ENCODE measurements at regions not wholly inside any gene's neighbourhood (a gene's known extent, or its start where the extent isn't known, plus 50 kb on each side); places are given as distances from the start of the nearest gene placed in this dataset.

GRCh38 chr1:60213253-60213652 lies 139.7 kb upstream of the C1orf87 start:
- TF ChIP-seq, protein P1, sequence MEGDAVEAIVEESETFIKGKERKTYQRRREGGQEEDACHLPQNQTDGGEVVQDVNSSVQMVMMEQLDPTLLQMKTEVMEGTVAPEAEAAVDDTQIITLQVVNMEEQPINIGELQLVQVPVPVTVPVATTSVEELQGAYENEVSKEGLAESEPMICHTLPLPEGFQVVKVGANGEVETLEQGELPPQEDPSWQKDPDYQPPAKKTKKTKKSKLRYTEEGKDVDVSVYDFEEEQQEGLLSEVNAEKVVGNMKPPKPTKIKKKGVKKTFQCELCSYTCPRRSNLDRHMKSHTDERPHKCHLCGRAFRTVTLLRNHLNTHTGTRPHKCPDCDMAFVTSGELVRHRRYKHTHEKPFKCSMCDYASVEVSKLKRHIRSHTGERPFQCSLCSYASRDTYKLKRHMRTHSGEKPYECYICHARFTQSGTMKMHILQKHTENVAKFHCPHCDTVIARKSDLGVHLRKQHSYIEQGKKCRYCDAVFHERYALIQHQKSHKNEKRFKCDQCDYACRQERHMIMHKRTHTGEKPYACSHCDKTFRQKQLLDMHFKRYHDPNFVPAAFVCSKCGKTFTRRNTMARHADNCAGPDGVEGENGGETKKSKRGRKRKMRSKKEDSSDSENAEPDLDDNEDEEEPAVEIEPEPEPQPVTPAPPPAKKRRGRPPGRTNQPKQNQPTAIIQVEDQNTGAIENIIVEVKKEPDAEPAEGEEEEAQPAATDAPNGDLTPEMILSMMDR (conservative IDR thresholded peaks at IDR 0.05): no peak
- H3K4me1 Mint-ChIP-seq (ENCODE audit: unreplicated experiment): no peaks in the 10 kb centered on the region
- no peak for DNase-seq (ENCODE audit: extremely low spot score, unreplicated experiment)
- H3K27me3 Mint-ChIP-seq: no peaks in the 10 kb centered on the region
- H3K36me3 Mint-ChIP-seq: no peaks in the 10 kb centered on the region
- H3K27ac Mint-ChIP-seq: no peak overlapping the region
- peaks cover 4% of the 10 kb centered on the region for H3K9me3 Mint-ChIP-seq
- H3K4me3 Mint-ChIP-seq: no peak overlapping the region

DNA sequence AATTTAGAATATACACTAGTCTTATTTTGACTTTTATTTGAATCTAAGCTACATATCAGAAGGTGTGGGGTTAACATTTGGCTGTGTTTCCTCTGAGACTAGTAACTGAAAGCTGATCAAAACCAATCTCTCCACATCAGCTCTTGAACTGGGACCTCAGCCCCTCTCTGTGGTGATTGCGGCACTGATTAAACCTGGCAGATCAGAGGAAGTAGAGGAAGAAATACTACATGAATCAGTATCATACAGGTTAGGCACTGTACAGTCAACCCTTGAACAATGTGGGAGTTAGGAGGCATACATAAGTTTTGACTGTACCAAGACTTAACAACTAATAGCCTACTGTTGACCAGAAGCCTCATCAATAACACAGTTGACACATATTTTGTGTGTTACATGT lies 122.5 kb upstream of the C1orf87 start:
- H3K9me3 Mint-ChIP-seq: no peaks in the 10 kb centered on the region
- no peak overlapping the region for H3K4me3 Mint-ChIP-seq
- H3K27me3 Mint-ChIP-seq: peaks cover 16% of the 10 kb centered on the region
- TF ChIP-seq, protein P1 (conservative IDR thresholded peaks at IDR 0.05): no peak
- H3K27ac Mint-ChIP-seq: no peak overlapping the region
- H3K4me1 Mint-ChIP-seq (ENCODE audit: unreplicated experiment): peaks cover 5% of the 10 kb centered on the region
- no peak for DNase-seq (ENCODE audit: extremely low spot score, unreplicated experiment)
- H3K36me3 Mint-ChIP-seq: no peaks in the 10 kb centered on the region

GRCh38 chr1:60185684-60186083 lies 112.1 kb upstream of the C1orf87 start:
- Mint-ChIP-seq H3K27me3 (no peaks in the 10 kb centered on the region), H3K4me1 (ENCODE audit: unreplicated experiment) (no peaks in the 10 kb centered on the region), H3K9me3 (peaks cover 6% of the 10 kb centered on the region)

GRCh38 chr1:60184521-60184920 lies 111.0 kb upstream of the C1orf87 start:
- Mint-ChIP-seq H3K36me3 (peaks cover 5% of the 10 kb centered on the region), H3K27ac (no peak overlapping the region), H3K9me3 (peaks cover 4% of the 10 kb centered on the region), H3K27me3 (no peaks in the 10 kb centered on the region), H3K4me3 (no peak overlapping the region), H3K4me1 (ENCODE audit: unreplicated experiment) (no peaks in the 10 kb centered on the region)
- DNase-seq (ENCODE audit: extremely low spot score, unreplicated experiment): no peak
- TF ChIP-seq, protein P1 (conservative IDR thresholded peaks at IDR 0.05): no peak

More at GRCh38 chr1:60185684-60186083, 112.1 kb upstream of the C1orf87 start:
- peaks cover 5% of the 10 kb centered on the region for H3K36me3 Mint-ChIP-seq
- TF ChIP-seq, protein P1 (conservative IDR thresholded peaks at IDR 0.05): no peak
- no peak overlapping the region for H3K4me3 Mint-ChIP-seq
- no peak for DNase-seq (ENCODE audit: extremely low spot score, unreplicated experiment)
- H3K27ac Mint-ChIP-seq: no peak overlapping the region

DNA sequence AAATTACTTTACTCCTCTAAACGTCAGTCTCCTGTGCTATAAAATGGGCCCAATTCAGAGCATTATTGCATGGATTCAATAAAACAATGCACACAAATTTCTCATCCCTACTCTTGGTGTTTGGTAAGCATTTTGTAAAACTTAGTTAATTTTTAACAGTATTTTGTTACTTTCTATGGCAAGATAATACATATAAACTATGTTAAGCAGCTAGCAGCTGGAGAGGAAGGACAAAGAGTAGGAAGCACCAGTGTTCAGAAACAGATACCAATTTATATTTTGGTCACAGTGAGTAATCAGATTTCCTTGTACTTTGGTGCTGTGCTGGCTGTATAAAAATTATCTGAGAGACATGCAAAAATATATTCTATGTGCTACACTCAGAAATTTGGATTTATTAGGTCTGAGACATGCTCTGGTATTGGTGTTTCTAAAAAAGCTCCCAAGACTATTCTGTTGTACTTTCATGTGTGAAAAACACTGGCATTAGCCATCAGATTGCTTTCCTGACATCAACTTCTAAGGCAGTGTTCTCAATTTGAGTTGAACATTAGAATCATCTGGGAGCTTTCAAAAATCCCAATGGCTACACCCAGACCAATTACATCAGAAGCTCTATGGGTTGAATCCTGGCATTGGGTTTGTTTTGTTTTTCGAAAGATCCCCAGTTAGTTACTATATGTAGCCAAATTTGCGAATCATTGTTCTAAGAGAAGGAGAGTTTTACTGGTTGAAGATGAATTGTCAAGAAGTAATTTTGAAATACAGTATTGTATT lies 100.3 kb upstream of the C1orf87 start:
- TF ChIP-seq, protein P1 (conservative IDR thresholded peaks at IDR 0.05): no peak
- Mint-ChIP-seq H3K9me3 (no peaks in the 10 kb centered on the region), H3K27ac (no peak overlapping the region), H3K4me3 (no peak overlapping the region), H3K36me3 (no peaks in the 10 kb centered on the region), H3K4me1 (ENCODE audit: unreplicated experiment) (no peaks in the 10 kb centered on the region), H3K27me3 (no peaks in the 10 kb centered on the region)
- DNase-seq (ENCODE audit: extremely low spot score, unreplicated experiment): no peak
